HepG2 (cell line): ENCODE measurements at regions not wholly inside any gene's neighbourhood (a gene's known extent, or its start where the extent isn't known, plus 50 kb on each side); places are given as distances from the start of the nearest gene placed in this dataset.
"Not testable (repeated sequence)": the region's sequence is repeated elsewhere in the genome, so short reads cannot be mapped to it uniquely, and the experiment has no call there.

Source experiments
- TF ChIP-seq, protein P1 (sequence below): sonication (generic); formaldehyde crosslinking; IDR thresholded peaks from 2 replicates; pipeline ENCODE4 v1.5.0; 2020; ENCODE audit warnings: mild to moderate bottlenecking, missing genetic modification reagents, moderate library complexity
- TF ChIP-seq, protein P2 (sequence below): sonication (generic); formaldehyde crosslinking; conservative IDR thresholded peaks from 2 replicates; pipeline ENCODE4 v1.4.0; 2020; ENCODE audit warnings: missing genetic modification reagents
- TF ChIP-seq, protein P3 (sequence below), 2 experiments: fragments of 450-650 bp in 1 of 2; sonication (generic) in 1 of 2; formaldehyde crosslinking in 1 of 2; IDR thresholded peaks; 2 replicates each; pipeline versions ENCODE4 v1.6.1 to v1.8.0; 2016 to 2022; ENCODE audit warnings: antibody characterized with exemption in 1 of 2, mild to moderate bottlenecking in 1 of 2, missing genetic modification reagents in 1 of 2

DNA sequence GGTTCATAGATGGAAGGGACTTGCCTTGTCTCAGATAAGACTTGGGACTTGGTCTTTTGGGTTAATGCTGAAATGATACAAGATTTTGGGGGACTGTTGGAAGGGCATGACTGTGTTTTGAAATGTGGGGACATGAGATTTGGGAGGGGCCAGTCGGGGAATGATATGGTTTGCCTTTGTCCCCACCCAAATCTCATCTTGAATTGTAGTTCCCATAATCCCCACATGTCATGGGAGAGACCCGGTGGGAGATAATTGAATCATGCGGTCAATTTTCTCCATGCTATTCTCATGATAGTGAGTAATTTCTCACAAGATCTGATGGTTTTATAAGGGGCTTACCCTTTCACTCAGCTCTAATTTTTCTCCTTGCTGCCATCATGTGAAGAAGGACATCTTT is 617.4 kb downstream of the SLC16A7 start:
- TF ChIP-seq, protein P1, sequence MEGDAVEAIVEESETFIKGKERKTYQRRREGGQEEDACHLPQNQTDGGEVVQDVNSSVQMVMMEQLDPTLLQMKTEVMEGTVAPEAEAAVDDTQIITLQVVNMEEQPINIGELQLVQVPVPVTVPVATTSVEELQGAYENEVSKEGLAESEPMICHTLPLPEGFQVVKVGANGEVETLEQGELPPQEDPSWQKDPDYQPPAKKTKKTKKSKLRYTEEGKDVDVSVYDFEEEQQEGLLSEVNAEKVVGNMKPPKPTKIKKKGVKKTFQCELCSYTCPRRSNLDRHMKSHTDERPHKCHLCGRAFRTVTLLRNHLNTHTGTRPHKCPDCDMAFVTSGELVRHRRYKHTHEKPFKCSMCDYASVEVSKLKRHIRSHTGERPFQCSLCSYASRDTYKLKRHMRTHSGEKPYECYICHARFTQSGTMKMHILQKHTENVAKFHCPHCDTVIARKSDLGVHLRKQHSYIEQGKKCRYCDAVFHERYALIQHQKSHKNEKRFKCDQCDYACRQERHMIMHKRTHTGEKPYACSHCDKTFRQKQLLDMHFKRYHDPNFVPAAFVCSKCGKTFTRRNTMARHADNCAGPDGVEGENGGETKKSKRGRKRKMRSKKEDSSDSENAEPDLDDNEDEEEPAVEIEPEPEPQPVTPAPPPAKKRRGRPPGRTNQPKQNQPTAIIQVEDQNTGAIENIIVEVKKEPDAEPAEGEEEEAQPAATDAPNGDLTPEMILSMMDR, result not testable (repeated sequence)
- TF ChIP-seq, protein P2, sequence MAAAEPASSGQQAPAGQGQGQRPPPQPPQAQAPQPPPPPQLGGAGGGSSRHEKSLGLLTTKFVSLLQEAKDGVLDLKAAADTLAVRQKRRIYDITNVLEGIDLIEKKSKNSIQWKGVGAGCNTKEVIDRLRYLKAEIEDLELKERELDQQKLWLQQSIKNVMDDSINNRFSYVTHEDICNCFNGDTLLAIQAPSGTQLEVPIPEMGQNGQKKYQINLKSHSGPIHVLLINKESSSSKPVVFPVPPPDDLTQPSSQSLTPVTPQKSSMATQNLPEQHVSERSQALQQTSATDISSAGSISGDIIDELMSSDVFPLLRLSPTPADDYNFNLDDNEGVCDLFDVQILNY (CRISPR knock-in tag), result not testable (repeated sequence)
- TF ChIP-seq, protein P3, sequence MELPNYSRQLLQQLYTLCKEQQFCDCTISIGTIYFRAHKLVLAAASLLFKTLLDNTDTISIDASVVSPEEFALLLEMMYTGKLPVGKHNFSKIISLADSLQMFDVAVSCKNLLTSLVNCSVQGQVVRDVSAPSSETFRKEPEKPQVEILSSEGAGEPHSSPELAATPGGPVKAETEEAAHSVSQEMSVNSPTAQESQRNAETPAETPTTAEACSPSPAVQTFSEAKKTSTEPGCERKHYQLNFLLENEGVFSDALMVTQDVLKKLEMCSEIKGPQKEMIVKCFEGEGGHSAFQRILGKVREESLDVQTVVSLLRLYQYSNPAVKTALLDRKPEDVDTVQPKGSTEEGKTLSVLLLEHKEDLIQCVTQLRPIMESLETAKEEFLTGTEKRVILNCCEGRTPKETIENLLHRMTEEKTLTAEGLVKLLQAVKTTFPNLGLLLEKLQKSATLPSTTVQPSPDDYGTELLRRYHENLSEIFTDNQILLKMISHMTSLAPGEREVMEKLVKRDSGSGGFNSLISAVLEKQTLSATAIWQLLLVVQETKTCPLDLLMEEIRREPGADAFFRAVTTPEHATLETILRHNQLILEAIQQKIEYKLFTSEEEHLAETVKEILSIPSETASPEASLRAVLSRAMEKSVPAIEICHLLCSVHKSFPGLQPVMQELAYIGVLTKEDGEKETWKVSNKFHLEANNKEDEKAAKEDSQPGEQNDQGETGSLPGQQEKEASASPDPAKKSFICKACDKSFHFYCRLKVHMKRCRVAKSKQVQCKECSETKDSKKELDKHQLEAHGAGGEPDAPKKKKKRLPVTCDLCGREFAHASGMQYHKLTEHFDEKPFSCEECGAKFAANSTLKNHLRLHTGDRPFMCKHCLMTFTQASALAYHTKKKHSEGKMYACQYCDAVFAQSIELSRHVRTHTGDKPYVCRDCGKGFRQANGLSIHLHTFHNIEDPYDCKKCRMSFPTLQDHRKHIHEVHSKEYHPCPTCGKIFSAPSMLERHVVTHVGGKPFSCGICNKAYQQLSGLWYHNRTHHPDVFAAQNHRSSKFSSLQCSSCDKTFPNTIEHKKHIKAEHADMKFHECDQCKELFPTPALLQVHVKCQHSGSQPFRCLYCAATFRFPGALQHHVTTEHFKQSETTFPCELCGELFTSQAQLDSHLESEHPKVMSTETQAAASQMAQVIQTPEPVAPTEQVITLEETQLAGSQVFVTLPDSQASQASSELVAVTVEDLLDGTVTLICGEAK (IDR thresholded peaks at IDR 0.05), result not testable (repeated sequence)
- TF ChIP-seq, protein P3 (CRISPR knock-in tag; IDR thresholded peaks at IDR 0.05), result not testable (repeated sequence)
